ENCODE measurements at regions not wholly inside any gene's neighbourhood (a gene's known extent, or its start where the extent isn't known, plus 50 kb on each side); places are given as distances from the start of the nearest gene placed in this dataset.
A peak's percentile ranks its signal among the peaks of the same experiment; 100 is the strongest.

DNA sequence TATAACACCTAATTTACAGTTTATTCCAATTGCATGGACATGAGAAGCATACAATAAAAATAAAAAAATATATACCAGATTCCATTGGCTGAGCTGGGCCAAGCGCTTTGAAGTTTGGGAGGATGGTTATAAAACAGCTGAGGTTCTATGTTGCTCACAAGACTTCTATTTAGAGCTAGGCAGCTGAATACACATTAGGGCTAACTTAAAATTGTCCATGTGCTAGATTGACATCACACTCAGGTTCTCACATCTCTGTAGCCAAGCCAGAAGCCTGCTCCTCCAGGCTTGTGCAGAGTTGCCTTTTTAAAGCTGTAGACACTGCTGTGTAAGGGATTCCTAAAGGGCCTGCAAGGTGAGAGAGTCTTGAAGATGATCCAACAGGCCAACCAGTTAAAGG lies 871.1 kb upstream of the FANCL start:
- DNase-seq = no peak

GRCh38 chr2:59096973-59097372 lies 855.8 kb upstream of the FANCL start:
- DNase-seq = peak; percentile 66

GRCh38 chr2:59093571-59093970 lies 852.4 kb upstream of the FANCL start:
- no peak for DNase-seq

DNA sequence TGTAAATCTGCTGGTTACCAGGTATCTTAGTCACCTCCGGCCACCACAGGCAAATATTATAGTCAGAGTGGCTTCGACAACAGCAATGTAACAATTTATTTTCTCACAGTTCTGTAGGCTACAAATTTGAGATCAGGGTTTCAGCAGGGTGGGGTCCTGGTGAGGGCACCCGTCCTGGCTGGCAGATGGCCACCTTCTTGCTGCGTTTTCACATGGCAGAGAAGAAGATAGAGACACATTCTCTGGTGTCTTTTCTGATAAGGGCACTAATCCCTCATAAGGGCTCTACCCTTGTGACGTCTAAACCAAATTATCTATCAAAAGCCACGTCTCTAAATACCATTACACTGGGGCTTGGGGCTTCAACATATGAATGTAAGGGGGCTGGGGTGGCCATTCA lies 843.2 kb upstream of the FANCL start:
- peak; percentile 65 for DNase-seq

- peak; percentile 13 for DNase-seq
Observed at GRCh38 chr2:59083075-59083828, 842.1 kb upstream of the FANCL start.

- DNase-seq = no peak
Observed at GRCh38 chr2:59082657-59083056, 841.5 kb upstream of the FANCL start.

GRCh38 chr2:59080451-59081181 lies 839.5 kb upstream of the FANCL start:
- no peak for DNase-seq

DNA sequence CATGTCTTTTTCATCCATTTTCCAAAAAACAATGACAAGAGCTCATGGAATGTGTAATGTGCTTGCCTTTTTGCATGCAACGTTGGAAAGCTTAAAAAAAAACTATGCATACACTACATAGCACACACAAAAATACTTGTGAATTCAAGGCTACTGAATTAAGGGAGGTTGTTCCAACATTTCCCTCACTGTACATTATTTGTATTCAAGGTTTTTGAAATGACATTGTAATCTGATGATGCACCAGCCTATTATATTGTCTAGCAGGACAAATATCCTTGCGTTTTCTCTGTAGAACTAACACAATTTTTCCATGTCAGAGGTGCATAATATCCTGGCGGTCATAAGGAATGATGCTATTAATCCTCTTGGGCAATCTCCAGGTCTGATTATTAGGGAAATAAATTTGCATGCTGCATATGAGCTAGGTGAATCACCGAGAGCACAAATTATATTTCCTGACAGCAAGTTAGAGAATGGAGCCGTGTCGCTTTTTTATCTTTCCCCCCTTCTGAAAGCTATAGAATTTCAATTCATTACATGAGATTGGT lies 836.9 kb upstream of the FANCL start:
- no peak for DNase-seq

DNA sequence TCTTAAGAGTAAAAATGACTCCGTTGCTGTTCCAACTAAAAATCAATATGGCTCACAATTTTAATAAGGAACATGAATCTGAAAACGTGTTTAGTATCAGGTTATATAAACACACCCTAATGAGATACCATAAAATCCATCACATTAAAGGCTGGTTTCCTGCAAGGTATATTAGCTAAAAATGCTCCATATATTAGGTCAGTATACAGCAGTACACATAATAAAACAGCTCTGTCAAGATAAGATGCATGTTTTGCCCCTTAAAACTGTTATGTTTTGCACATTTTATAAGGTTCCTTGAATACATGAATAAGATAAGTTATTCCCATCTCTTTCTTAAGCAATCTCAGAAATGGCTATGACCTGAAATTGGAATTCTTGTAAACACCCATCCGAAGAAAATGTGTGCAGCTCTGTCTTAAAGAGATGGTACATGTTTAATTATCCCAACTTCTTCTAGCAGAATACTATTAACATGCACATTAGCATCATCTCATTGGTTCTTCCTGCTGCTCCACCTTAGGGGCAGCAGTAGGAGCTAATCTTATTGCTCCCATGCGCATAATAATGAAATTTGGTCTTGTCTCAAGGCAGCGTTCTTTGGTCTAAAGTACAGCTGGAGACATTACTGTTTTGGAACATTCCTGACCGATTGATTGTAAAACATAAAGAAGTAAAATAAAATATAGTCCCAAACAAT lies 836.1 kb upstream of the FANCL start:
- DNase-seq = no peak

GRCh38 chr2:59076079-59076619 lies 835.0 kb upstream of the FANCL start:
- DNase-seq = no peak

- no peak for DNase-seq
Observed at GRCh38 chr2:59074071-59074470, 832.9 kb upstream of the FANCL start.

- DNase-seq = no peak
Observed at GRCh38 chr2:59073286-59073685, 832.2 kb upstream of the FANCL start.

GRCh38 chr2:59068255-59068654 lies 827.1 kb upstream of the FANCL start:
- DNase-seq = no peak

- DNase-seq = no peak
Observed at GRCh38 chr2:59066787-59067399, 825.8 kb upstream of the FANCL start.

GRCh38 chr2:59047373-59047995 lies 806.4 kb upstream of the FANCL start:
- no peak for DNase-seq

DNA sequence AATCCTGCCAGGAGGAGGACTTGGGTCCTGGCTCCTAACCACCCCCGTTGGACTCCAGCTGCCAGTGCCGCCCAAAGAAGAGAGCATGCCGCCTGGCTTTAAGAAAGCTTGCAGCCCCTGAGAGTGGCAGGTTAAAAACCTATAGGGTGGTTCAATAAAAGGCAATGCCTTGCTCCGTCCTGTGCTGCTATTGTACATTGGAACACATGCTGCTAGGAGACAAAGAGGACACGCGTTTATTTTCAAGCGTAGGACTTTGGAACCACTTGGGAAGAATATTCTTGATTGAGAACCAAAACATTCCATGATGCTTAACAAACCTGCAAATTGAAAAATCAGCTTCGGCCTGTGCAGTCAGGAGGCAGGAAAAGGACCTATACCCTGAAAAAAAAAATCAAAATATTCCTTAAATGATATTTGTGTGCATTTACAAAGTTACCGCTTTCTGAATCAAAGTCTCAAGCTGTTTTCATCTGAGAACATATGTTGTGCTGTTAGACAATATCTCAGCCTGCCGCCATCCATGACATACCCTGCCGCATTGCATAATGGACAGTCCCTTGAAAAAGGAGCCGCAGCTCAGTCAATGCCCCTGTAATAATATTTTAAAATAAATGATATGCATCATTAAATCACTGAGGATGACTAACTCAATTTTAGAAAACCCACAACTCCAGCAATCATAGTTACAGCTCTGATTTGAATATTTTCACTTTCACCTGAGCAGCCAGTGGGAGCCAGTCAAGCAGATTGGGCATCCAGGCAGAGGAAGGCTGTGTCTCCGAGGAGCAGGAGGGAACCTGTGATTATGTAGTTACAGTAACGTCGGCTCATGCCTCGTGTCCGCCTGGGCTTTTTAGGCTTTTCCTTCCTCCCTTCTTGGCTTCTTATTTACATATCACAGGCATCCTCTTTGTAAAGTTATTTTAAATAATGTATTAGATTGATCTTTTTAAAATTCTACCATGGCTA lies 805.6 kb upstream of the FANCL start:
- no peak for DNase-seq

DNA sequence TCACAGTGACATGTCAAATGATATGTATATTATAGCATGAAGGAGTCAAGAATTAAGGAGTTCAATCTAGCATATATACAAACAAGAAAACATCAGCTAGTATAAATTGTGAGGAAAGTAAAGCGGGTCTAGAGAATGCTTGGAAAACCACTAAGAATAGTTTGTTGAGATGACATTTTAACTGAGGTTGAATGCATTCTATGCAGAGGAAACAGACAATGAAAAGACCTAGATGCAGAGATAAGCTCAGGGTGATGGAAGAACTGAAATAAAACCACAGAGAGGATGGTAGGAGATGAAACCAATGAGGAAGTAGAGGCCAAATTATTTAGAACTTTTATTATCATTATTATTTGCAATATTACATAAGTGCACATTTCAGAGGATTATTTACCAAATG lies 803.6 kb upstream of the FANCL start:
- peak; percentile 60 for DNase-seq

GRCh38 chr2:59041139-59041538 lies 800.0 kb upstream of the FANCL start:
- DNase-seq = peak; percentile 14

DNA sequence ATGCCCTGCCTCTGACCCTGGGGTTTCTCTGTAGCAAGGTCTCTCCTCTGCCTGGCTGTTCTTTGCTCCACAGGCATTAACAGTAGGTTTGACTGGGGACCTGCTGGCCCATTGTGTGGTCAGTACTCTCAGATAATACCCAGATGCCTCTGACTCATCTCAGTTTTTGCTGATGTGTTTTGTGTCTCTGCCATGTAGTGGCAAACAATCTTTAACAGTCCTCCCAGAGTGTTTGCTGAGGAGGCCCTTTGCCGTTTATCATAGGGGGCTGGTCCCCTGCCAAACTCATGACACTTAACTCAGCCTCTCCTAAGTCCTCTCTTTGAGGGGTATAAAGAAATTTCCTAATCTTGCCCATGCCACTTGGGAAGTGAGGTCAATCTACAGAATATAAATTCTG lies 793.7 kb upstream of the FANCL start:
- DNase-seq = peak; percentile 84

DNA sequence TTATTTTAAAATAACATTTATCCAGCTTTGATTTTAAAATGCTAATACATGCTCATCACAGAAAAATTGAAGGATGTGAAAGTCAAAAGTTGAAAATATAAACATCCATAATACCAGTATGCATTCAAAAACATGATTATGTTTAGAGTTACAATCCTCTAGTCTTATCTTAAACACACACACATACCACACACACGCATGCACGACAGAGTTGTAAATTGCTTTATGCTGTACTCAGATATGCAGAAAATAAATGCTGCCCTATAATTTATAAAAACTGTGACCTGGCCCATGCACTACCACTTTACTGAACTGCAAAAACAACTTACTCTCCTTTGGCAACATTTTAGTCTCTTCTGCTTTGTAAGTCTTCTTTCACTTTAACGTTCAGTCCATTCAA lies 793.0 kb upstream of the FANCL start:
- peak; percentile 86 for DNase-seq

DNA sequence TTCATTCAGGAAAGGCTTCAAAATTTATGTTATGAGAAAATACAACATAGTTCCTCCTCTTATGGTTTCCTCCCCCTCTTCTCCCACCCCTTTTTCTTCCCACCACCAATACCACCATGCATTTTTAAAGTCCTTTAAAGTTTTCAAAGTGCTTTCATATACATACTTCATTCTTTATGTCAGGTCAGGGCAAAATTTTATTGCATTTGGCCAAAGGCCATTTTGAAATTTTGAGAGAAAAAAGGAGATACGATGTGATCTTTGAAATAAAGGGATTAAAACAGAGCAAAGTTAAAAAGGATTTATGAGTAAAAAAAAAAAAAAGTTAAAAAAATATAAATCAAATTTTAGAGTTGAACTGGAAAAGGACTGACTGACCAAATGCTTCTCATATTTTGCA lies 792.5 kb upstream of the FANCL start:
- DNase-seq = peak; percentile 17

Data from hematopoietic multipotent progenitor cell treated with erythropoietin and hydrocortisone succinate and interleukin-3 and kit ligand, for 4 days (in vitro differentiated cells).